Sciatic nerve (tissue), 2 donors: ENCODE measurements at regions not wholly inside any gene's neighbourhood (a gene's known extent, or its start where the extent isn't known, plus 50 kb on each side); places are given as distances from the start of the nearest gene placed in this dataset.
"Not testable (repeated sequence)": the region's sequence is repeated elsewhere in the genome, so short reads cannot be mapped to it uniquely, and the experiment has no call there.

ENCODE experiments used
- ATAC-seq: fragments of 200-7000 bp; cut with Tn5 transposase; one replicate; pipeline ENCODE4 v1.9.1; 2020; ENCODE audit warnings: mild to moderate bottlenecking, moderate library complexity
- DNase-seq: peaks from one replicate; pipeline ENCODE4 v3.0.0-alpha.2; 2020; ENCODE audit warnings: low spot score
- intact Hi-C: fragments of 100-400 bp; cut with DNase I; formaldehyde crosslinking; loops from one replicate; pipeline ENCODE4 v1.14.2; 2022
- donor health status: DM: no; HTN: no; CAD: no.
- donor health status: DM: no; HTN: no; CAD: no.

DNA sequence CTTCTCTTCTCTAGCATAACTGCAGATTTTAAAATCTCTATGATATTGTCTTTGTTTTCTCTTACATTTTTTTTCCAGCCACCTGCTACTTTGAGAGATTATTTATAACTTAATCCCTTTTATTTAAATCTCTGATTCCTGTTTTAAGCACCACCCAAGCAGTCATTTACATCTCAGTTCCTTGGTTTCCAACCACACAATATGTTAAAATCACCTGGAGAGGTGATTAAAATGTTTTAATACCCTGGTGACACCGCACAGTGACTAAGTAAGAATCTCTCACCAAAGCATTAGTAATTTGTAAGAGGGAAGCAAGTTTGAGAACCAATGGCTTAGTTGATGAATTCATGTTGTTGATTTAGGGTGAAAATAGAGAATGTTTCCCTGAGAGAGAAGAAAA lies 849.8 kb downstream of the TMTC2 start:
- no peak for ATAC-seq
- DNase-seq = no peak
- intact Hi-C loops = no loop called here

GRCh38 chr12:83528571-83528970 lies 841.9 kb downstream of the TMTC2 start:
- ATAC-seq = no peak
- no peak for DNase-seq
- intact Hi-C loops = no loop called here

DNA sequence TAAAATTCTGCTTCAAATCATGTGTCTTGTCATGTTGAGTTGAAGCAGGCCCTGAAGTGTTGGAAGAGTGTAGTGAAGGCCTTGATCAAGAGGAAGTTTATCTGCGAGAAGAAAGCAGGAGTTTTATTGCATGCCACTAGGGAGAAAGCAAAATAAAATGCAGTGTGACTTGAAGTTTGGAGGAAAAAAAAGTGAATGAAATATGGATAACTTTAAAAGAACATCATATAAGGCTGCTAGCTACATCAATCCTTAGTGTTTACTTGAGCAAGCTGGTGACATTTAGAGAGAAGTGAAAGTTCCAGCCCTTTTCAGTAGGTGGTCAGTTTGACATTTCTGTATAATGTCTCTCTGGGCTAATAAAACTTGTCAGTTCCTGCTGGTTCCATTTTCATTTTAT lies 841.1 kb downstream of the TMTC2 start:
- intact Hi-C loops = no loop called here
- DNase-seq (no peak), ATAC-seq (no peak)

GRCh38 chr12:83515306-83516026 lies 828.8 kb downstream of the TMTC2 start:
- DNase-seq (no peak), ATAC-seq (no peak)
- intact Hi-C loops = no loop called here

GRCh38 chr12:83514372-83514771 lies 827.7 kb downstream of the TMTC2 start:
- intact Hi-C loops = no loop called here
- DNase-seq = no peak
- no peak for ATAC-seq

GRCh38 chr12:83506841-83507240 lies 820.1 kb downstream of the TMTC2 start:
- no peak for DNase-seq
- intact Hi-C loops = no loop called here
- no peak for ATAC-seq

DNA sequence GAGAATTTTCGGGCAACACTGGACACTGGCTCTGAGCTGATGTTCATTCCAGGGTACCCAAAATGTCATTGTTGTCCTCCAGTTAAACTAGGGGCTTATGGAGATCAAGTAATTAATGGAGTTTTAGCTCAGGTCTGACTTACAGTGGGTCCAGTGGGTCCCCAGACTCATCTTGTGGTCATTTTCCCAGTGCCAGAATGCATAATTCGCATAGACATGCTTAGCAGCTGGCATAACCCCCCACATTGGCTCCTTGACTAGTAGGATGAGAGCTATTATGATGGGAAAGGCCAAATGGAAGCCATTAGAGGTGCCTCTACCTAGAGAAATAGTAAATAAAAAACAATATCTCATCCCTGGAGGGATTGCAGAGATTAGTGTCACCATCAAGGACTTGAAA lies 818.9 kb downstream of the TMTC2 start:
- ATAC-seq (no peak), DNase-seq (no peak)
- intact Hi-C loops = no loop called here

DNA sequence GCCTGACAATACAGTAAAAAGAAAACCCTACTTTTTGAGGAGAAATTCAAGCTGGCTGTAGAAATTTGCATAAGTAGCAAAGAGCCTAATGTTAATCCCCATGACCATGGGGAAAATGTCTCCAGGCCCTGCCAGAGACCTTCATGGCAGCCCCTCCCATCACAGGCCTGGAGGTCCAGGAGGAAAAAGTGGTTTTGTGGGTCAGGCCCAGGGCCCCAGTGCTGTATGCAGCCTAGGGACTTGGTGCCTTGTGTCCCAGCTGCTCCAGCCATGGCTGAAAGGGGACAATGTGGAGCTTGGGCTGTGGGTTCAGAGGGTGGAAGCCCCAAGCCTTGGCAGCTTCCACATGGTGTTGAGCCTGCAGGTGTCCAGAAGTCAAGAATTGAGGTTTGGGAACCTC lies 813.2 kb downstream of the TMTC2 start:
- intact Hi-C loops = loop anchor here (5.0 kb wide), 1 partner anchor 1218 kb away; no protein-coding TSS in a partner anchor
- ATAC-seq, DNase-seq: not testable (repeated sequence)

DNA sequence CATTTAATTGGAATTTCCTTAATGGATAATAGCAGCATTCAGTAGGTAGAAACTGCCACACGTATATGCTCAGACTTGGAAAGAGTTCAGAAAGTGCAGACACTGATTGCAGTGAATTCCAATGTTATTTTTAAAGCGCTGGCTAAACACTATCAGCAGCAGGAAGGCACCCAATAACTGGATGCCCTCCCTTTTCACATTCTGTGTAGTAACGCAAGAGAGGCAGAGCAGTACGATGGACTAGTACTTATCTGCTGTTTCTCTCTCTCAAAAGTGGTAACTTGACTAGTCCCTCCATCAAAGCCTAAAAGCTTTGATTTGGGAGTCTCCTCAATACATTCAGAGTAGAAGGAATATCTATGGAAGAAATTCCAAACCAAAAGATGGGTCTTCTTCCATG lies 791.0 kb downstream of the TMTC2 start:
- ATAC-seq (no peak), DNase-seq (no peak)
- intact Hi-C loops = no loop called here

DNA sequence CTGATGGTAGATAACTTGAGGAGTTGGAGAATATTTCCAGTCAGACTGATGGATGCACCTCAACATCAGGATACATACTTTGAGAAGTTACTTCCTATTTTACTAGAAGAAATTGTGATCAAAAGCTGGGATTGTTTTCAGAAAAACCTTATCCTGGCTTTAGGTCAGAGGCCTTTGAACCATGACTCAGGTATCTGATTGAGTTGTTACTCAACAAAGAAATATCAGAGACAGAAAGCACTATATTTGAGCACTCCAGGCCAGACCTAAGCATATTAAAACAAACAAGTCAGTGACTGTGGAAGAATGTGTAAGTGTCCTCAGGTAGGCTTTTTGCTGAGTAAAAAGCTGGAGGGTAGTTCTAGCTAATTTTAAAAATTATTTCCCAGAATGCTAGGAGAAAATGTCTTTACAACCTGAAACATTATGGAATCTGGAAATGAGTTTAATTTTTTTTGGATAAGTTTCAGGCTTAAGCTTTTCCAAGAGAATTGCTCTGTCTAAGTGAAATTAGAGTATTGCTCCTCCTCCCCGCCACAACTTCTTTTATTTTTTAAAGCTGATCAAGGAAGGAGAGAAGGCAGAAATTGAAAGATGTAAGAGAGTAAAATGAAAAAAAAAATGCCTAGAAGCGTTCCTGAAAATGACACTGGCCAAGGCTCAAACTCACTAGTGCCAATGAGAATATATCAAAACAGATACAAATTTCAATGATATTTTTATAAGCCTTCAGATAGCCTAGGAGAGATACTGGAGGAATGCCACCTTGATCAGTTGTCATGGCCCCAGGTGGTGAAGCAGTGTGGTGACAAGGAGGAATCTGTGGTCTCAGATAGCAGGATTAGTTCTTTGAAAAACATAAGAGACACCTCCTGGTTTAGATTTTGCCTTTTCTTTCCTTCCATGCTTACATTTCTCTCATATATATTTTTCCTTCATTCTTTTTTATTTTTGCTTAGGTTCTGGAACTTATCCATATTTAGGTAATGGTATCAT lies 790.3 kb downstream of the TMTC2 start:
- intact Hi-C loops = no loop called here
- ATAC-seq (no peak), DNase-seq (no peak)

DNA sequence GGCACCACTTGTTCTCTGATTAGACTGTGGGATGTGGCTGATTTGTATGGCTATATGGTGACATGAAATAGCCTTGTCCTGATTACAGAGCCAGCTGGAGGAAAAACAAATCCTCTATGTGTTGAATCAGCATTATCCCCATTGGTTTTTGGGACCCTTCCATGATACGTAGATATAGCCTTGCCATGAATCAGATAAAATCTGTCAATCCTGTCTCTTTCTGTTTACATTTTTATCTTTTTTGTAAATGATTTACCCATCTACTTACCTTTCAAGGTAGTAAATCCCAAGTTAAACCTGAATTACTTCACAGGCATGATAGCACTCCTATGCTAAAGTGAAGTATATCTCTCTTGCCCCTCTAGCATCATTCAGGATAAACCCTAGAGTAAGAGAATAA lies 789.3 kb downstream of the TMTC2 start:
- DNase-seq = no peak
- ATAC-seq = no peak
- intact Hi-C loops = no loop called here

- intact Hi-C loops = no loop called here
- no peak for ATAC-seq
- DNase-seq = no peak
Measured at GRCh38 chr12:83474369-83474768, 787.7 kb downstream of the TMTC2 start.

GRCh38 chr12:83473408-83474095 lies 786.8 kb downstream of the TMTC2 start:
- no peak for ATAC-seq
- DNase-seq = no peak
- intact Hi-C loops = no loop called here

- DNase-seq = no peak
- intact Hi-C loops = no loop called here
- no peak for ATAC-seq
Measured at GRCh38 chr12:83472772-83473171, 786.1 kb downstream of the TMTC2 start.

DNA sequence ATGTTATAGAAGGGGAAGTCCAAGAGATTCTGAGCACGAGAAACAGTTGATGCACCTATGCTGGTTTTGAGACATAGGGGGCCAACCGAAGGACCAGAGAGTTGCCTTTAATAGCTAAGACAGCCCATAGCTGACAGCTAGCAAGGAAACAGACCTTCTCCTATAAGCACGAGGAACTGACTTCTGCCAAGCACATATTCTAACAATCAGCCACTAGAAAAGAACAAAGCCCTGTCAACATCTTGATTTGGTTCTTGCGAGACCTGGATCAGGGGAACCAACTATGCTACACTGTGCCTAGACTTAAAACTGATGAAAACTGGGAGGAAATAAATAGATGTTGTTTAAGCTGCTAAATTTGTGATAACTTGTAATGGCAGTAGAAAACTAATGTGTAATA lies 785.6 kb downstream of the TMTC2 start:
- intact Hi-C loops = no loop called here
- ATAC-seq = no peak

GRCh38 chr12:83471341-83471740 lies 784.6 kb downstream of the TMTC2 start:
- ATAC-seq (no peak), DNase-seq (no peak)
- intact Hi-C loops = no loop called here

More for the DNA sequence above, 785.6 kb downstream of the TMTC2 start:
- DNase-seq = no peak

- intact Hi-C loops = no loop called here
- ATAC-seq = no peak
- DNase-seq = no peak
Measured at GRCh38 chr12:83470749-83471148, 784.0 kb downstream of the TMTC2 start.

GRCh38 chr12:83468988-83469908 lies 782.5 kb downstream of the TMTC2 start:
- intact Hi-C loops = no loop called here
- no peak for ATAC-seq
- no peak for DNase-seq

- intact Hi-C loops = no loop called here
- DNase-seq (no peak), ATAC-seq (no peak)
Measured at GRCh38 chr12:83465632-83466031, 778.9 kb downstream of the TMTC2 start.
